CD14-positive monocyte (primary cell): ENCODE measurements at regions not wholly inside any gene's neighbourhood (a gene's known extent, or its start where the extent isn't known, plus 50 kb on each side); places are given as distances from the start of the nearest gene placed in this dataset.

Experiments
- DNase-seq, 3 donors: peaks; one replicate each; pipeline ENCODE4 v3.0.0-alpha.2; 2011 to 2022
- H2AFZ ChIP-seq: 2 replicates; pipeline ENCODE4 v1.6.0; 2012; ENCODE audit warnings: mild to moderate bottlenecking, low read depth, low read length, inconsistent platforms; ENCODE audit not compliant: insufficient read depth, poor library complexity, severe bottlenecking
- H3K27ac ChIP-seq, 2 donors: 1 replicate in 1 of 2; 2 replicates in 1 of 2; pipeline ENCODE4 v1.5.1; 2012 to 2013; ENCODE audit warnings: low read length in 2 of 2, control low read depth in 1 of 2, inconsistent platforms in 1 of 2, low read depth in 1 of 2, mild to moderate bottlenecking in 1 of 2
- H3K27me3 ChIP-seq, 2 donors: one replicate each; pipeline versions ENCODE4 v1.6.0 to v1.6.1; 2011 to 2013; ENCODE audit warnings: low read length in 2 of 2; ENCODE audit not compliant: control insufficient read depth in 2 of 2, insufficient read depth in 2 of 2
- H3K36me3 ChIP-seq, 2 donors: replicated peaks in 1 of 2; 1 replicate in 1 of 2; 2 replicates in 1 of 2; pipeline versions ENCODE4 v1.5.1 to v1.6.1; 2012 to 2013; ENCODE audit warnings: low read length in 2 of 2, control low read depth in 1 of 2, inconsistent platforms in 1 of 2, mild to moderate bottlenecking in 1 of 2; ENCODE audit not compliant: insufficient read depth in 2 of 2, control insufficient read depth in 1 of 2
- H3K4me1 ChIP-seq, 2 donors: 1 replicate in 1 of 2; 2 replicates in 1 of 2; pipeline versions ENCODE4 v1.5.1 to v1.6.1; 2012 to 2013; ENCODE audit warnings: low read length in 2 of 2, control low read depth in 1 of 2, inconsistent platforms in 1 of 2, mild to moderate bottlenecking in 1 of 2, moderate library complexity in 1 of 2; ENCODE audit not compliant: insufficient read depth in 2 of 2, control insufficient read depth in 1 of 2
- H3K4me2 ChIP-seq: replicated peaks from 2 replicates; pipeline ENCODE3; 2012; ENCODE audit warnings: low read length, moderate library complexity, mild to moderate bottlenecking; ENCODE audit not compliant: poor library complexity, severe bottlenecking; ENCODE audit errors: extremely low read depth
- H3K4me3 ChIP-seq, 3 experiments: fragments of 200-600 bp in 1 of 3; sonication (generic) in 1 of 3; replicated peaks in 1 of 3; 1 replicate in 2 of 3; 2 replicates in 1 of 3; pipeline ENCODE4 v1.5.1; 2011 to 2013; ENCODE audit warnings: low read length in 3 of 3, mild to moderate bottlenecking in 3 of 3, control low read depth in 2 of 3, low read depth in 2 of 3, inconsistent platforms in 1 of 3, moderate library complexity in 1 of 3
- H3K79me2 ChIP-seq: 2 replicates; pipeline ENCODE4 v1.6.0; 2012; ENCODE audit warnings: mild to moderate bottlenecking, control low read depth, inconsistent platforms, low read length, moderate library complexity; ENCODE audit not compliant: insufficient read depth
- H3K9ac ChIP-seq: 2 replicates; pipeline ENCODE4 v1.6.0; 2017; ENCODE audit warnings: low read length, mild to moderate bottlenecking; ENCODE audit not compliant: insufficient read depth, poor library complexity, severe bottlenecking
- H3K9me3 ChIP-seq, 2 donors: replicated peaks in 1 of 2; 1 replicate in 1 of 2; 2 replicates in 1 of 2; pipeline versions ENCODE4 v1.5.1 to v1.6.1; 2012 to 2013; ENCODE audit warnings: low read length in 2 of 2, control low read depth in 1 of 2; ENCODE audit not compliant: control insufficient read depth in 1 of 2, insufficient read depth in 1 of 2
- H4K20me1 ChIP-seq: 2 replicates; pipeline ENCODE4 v1.6.0; 2012; ENCODE audit warnings: mild to moderate bottlenecking, low read length, control low read depth, moderate library complexity; ENCODE audit not compliant: insufficient read depth
- H3K27ac Mint-ChIP-seq, 7 donors: one replicate each; pipeline ENCODE4 v1.8.0; 2020; ENCODE audit warnings: mild to moderate bottlenecking in 7 of 7, mixed read lengths in 7 of 7, moderate library complexity in 6 of 7, inconsistent platforms in 2 of 7
- H3K27me3 Mint-ChIP-seq, 3 donors: one replicate each; pipeline ENCODE4 v1.8.0; 2021 to 2022; ENCODE audit warnings: low read depth in 3 of 3, mild to moderate bottlenecking in 3 of 3, mixed read lengths in 3 of 3, moderate library complexity in 3 of 3, inconsistent platforms in 1 of 3
- H3K36me3 Mint-ChIP-seq, 2 donors: one replicate each; pipeline ENCODE4 v1.8.0; 2020; ENCODE audit warnings: mixed read lengths in 2 of 2, inconsistent platforms in 1 of 2, mild to moderate bottlenecking in 1 of 2
- H3K4me1 Mint-ChIP-seq: one replicate; pipeline ENCODE4 v1.8.0; 2020; ENCODE audit warnings: mild to moderate bottlenecking, mixed read lengths
- H3K4me3 Mint-ChIP-seq, 2 donors: one replicate each; pipeline ENCODE4 v1.8.0; 2020; ENCODE audit warnings: mild to moderate bottlenecking in 2 of 2, mixed read lengths in 2 of 2, moderate library complexity in 1 of 2
- H3K9me3 Mint-ChIP-seq, 7 donors: one replicate each; pipeline ENCODE4 v1.8.0; 2020 to 2022; ENCODE audit warnings: mixed read lengths in 7 of 7, mild to moderate bottlenecking in 6 of 7, moderate library complexity in 6 of 7, inconsistent platforms in 2 of 7
- WGBS: methylation state at CpG from one replicate; pipeline ENCODE4 v1.1.5; 2013; ENCODE audit warnings: missing lambda C conversion rate; ENCODE audit not compliant: insufficient coverage; 5-methylcytosine and 5-hydroxymethylcytosine counted together
- intact Hi-C, 2 donors: fragments of 100-400 bp; cut with micrococcal nuclease; formaldehyde crosslinking; loops; one replicate each; pipeline versions ENCODE4 v1.15.0 to v1.15.1; 2023
- TF ChIP-seq, protein P1 (sequence below): fragments of 200-600 bp; IDR thresholded peaks from one replicate; pipeline ENCODE4 v1.8.0; 2022; ENCODE audit warnings: antibody characterized with exemption, mild to moderate bottlenecking

DNA sequence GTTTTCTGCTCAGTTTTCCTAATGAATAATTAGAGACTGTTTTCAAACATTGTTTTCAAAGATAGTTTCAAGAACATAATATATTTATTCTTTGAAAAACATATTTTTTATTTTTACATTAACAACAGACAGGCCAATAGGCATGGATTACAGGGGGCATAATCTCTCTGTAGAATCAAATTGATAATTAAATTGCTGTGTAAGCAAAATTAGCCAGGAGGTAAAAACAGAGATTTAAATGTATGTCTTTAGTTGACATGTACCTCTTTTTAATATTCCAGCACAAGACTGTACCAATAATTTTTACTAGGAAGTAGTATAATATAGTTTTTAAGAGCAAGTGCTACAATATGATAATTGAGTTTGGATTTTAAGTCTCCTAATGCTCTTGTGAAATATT is 1444.5 kb downstream of the BRINP3 start:
- DNase-seq, result no peak
- Histone ChIP-seq H2AFZ (no peak overlapping the region), H3K4me2 (no peak overlapping the region), H3K36me3 (no peaks in the 10 kb centered on the region), H3K4me3 (no peak overlapping the region), H3K27ac (no peak overlapping the region), H3K9ac (no peak overlapping the region), H3K4me1 (no peaks in the 10 kb centered on the region), H4K20me1 (no peaks in the 10 kb centered on the region), H3K27me3 (no peaks in the 10 kb centered on the region), H3K9me3 (no peaks in the 10 kb centered on the region), H3K79me2 (no peaks in the 10 kb centered on the region)
- Mint-ChIP-seq H3K36me3 (no peaks in the 10 kb centered on the region), H3K4me3 (no peak overlapping the region), H3K4me1 (no peaks in the 10 kb centered on the region), H3K27me3 (no peaks in the 10 kb centered on the region), H3K9me3 (peaks cover 0 to 7% (median 0%) of the 10 kb centered on the region in 7 donors), H3K27ac (no peak overlapping the region)
- intact Hi-C loops, result no loop called here
- TF ChIP-seq, protein P1, sequence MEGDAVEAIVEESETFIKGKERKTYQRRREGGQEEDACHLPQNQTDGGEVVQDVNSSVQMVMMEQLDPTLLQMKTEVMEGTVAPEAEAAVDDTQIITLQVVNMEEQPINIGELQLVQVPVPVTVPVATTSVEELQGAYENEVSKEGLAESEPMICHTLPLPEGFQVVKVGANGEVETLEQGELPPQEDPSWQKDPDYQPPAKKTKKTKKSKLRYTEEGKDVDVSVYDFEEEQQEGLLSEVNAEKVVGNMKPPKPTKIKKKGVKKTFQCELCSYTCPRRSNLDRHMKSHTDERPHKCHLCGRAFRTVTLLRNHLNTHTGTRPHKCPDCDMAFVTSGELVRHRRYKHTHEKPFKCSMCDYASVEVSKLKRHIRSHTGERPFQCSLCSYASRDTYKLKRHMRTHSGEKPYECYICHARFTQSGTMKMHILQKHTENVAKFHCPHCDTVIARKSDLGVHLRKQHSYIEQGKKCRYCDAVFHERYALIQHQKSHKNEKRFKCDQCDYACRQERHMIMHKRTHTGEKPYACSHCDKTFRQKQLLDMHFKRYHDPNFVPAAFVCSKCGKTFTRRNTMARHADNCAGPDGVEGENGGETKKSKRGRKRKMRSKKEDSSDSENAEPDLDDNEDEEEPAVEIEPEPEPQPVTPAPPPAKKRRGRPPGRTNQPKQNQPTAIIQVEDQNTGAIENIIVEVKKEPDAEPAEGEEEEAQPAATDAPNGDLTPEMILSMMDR, result no peak

DNA sequence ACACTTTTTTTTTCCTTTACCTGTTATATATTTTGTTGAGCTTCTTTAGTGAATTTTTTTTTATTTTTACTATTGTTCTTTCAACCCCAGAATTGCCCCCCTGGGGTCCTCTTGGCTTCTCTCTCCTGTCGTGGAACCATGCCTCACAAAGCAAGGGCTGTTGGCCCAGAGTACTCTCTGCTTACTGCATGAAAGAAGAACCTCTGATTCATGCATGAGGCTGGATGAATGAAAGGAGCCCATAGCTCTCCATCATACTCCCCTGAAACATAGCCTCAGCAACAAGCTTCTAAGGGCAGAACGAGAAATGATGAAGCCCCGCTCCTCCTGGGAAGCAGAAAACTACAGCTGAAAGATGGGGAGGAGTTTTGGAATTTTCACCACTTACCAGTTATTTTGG is 1441.0 kb downstream of the BRINP3 start:
- Histone ChIP-seq H4K20me1 (no peaks in the 10 kb centered on the region), H3K79me2 (no peaks in the 10 kb centered on the region), H2AFZ (no peak overlapping the region), H3K4me2 (no peak overlapping the region), H3K27ac (no peak overlapping the region), H3K36me3 (no peaks in the 10 kb centered on the region), H3K27me3 (no peaks in the 10 kb centered on the region), H3K9me3 (no peaks in the 10 kb centered on the region), H3K4me1 (no peaks in the 10 kb centered on the region), H3K4me3 (no peak overlapping the region), H3K9ac (no peak overlapping the region)
- intact Hi-C loops, result no loop called here
- Mint-ChIP-seq H3K27ac (no peak overlapping the region), H3K9me3 (peaks cover 0 to 7% (median 0%) of the 10 kb centered on the region in 7 donors), H3K4me3 (no peak overlapping the region), H3K36me3 (no peaks in the 10 kb centered on the region), H3K27me3 (no peaks in the 10 kb centered on the region), H3K4me1 (no peaks in the 10 kb centered on the region)
- no CpG with 5 or more reads among the region's 3 CpGs for WGBS
- no peak for DNase-seq
- TF ChIP-seq, protein P1, result no peak
